CD14-positive monocyte (primary cell): ENCODE measurements at regions not wholly inside any gene's neighbourhood (a gene's known extent, or its start where the extent isn't known, plus 50 kb on each side); places are given as distances from the start of the nearest gene placed in this dataset.

Experiments used
- DNase-seq, 3 donors: peaks; one replicate each; pipeline ENCODE4 v3.0.0-alpha.2; 2011 to 2022
- H2AFZ ChIP-seq: 2 replicates; pipeline ENCODE4 v1.6.0; 2012; ENCODE audit warnings: mild to moderate bottlenecking, low read depth, low read length, inconsistent platforms; ENCODE audit not compliant: insufficient read depth, poor library complexity, severe bottlenecking
- H3K27ac ChIP-seq, 2 donors: 1 replicate in 1 of 2; 2 replicates in 1 of 2; pipeline ENCODE4 v1.5.1; 2012 to 2013; ENCODE audit warnings: low read length in 2 of 2, control low read depth in 1 of 2, inconsistent platforms in 1 of 2, low read depth in 1 of 2, mild to moderate bottlenecking in 1 of 2
- H3K27me3 ChIP-seq, 2 donors: one replicate each; pipeline versions ENCODE4 v1.6.0 to v1.6.1; 2011 to 2013; ENCODE audit warnings: low read length in 2 of 2; ENCODE audit not compliant: control insufficient read depth in 2 of 2, insufficient read depth in 2 of 2
- H3K36me3 ChIP-seq, 2 donors: replicated peaks in 1 of 2; 1 replicate in 1 of 2; 2 replicates in 1 of 2; pipeline versions ENCODE4 v1.5.1 to v1.6.1; 2012 to 2013; ENCODE audit warnings: low read length in 2 of 2, control low read depth in 1 of 2, inconsistent platforms in 1 of 2, mild to moderate bottlenecking in 1 of 2; ENCODE audit not compliant: insufficient read depth in 2 of 2, control insufficient read depth in 1 of 2
- H3K4me1 ChIP-seq, 2 donors: 1 replicate in 1 of 2; 2 replicates in 1 of 2; pipeline versions ENCODE4 v1.5.1 to v1.6.1; 2012 to 2013; ENCODE audit warnings: low read length in 2 of 2, control low read depth in 1 of 2, inconsistent platforms in 1 of 2, mild to moderate bottlenecking in 1 of 2, moderate library complexity in 1 of 2; ENCODE audit not compliant: insufficient read depth in 2 of 2, control insufficient read depth in 1 of 2
- H3K4me2 ChIP-seq: replicated peaks from 2 replicates; pipeline ENCODE3; 2012; ENCODE audit warnings: low read length, moderate library complexity, mild to moderate bottlenecking; ENCODE audit not compliant: poor library complexity, severe bottlenecking; ENCODE audit errors: extremely low read depth
- H3K4me3 ChIP-seq, 3 experiments: fragments of 200-600 bp in 1 of 3; sonication (generic) in 1 of 3; replicated peaks in 1 of 3; 1 replicate in 2 of 3; 2 replicates in 1 of 3; pipeline ENCODE4 v1.5.1; 2011 to 2013; ENCODE audit warnings: low read length in 3 of 3, mild to moderate bottlenecking in 3 of 3, control low read depth in 2 of 3, low read depth in 2 of 3, inconsistent platforms in 1 of 3, moderate library complexity in 1 of 3
- H3K79me2 ChIP-seq: 2 replicates; pipeline ENCODE4 v1.6.0; 2012; ENCODE audit warnings: mild to moderate bottlenecking, control low read depth, inconsistent platforms, low read length, moderate library complexity; ENCODE audit not compliant: insufficient read depth
- H3K9ac ChIP-seq: 2 replicates; pipeline ENCODE4 v1.6.0; 2017; ENCODE audit warnings: low read length, mild to moderate bottlenecking; ENCODE audit not compliant: insufficient read depth, poor library complexity, severe bottlenecking
- H3K9me3 ChIP-seq, 2 donors: replicated peaks in 1 of 2; 1 replicate in 1 of 2; 2 replicates in 1 of 2; pipeline versions ENCODE4 v1.5.1 to v1.6.1; 2012 to 2013; ENCODE audit warnings: low read length in 2 of 2, control low read depth in 1 of 2; ENCODE audit not compliant: control insufficient read depth in 1 of 2, insufficient read depth in 1 of 2
- H4K20me1 ChIP-seq: 2 replicates; pipeline ENCODE4 v1.6.0; 2012; ENCODE audit warnings: mild to moderate bottlenecking, low read length, control low read depth, moderate library complexity; ENCODE audit not compliant: insufficient read depth
- H3K27ac Mint-ChIP-seq, 7 donors: one replicate each; pipeline ENCODE4 v1.8.0; 2020; ENCODE audit warnings: mild to moderate bottlenecking in 7 of 7, mixed read lengths in 7 of 7, moderate library complexity in 6 of 7, inconsistent platforms in 2 of 7
- H3K27me3 Mint-ChIP-seq, 3 donors: one replicate each; pipeline ENCODE4 v1.8.0; 2021 to 2022; ENCODE audit warnings: low read depth in 3 of 3, mild to moderate bottlenecking in 3 of 3, mixed read lengths in 3 of 3, moderate library complexity in 3 of 3, inconsistent platforms in 1 of 3
- H3K36me3 Mint-ChIP-seq, 2 donors: one replicate each; pipeline ENCODE4 v1.8.0; 2020; ENCODE audit warnings: mixed read lengths in 2 of 2, inconsistent platforms in 1 of 2, mild to moderate bottlenecking in 1 of 2
- H3K4me1 Mint-ChIP-seq: one replicate; pipeline ENCODE4 v1.8.0; 2020; ENCODE audit warnings: mild to moderate bottlenecking, mixed read lengths
- H3K4me3 Mint-ChIP-seq, 2 donors: one replicate each; pipeline ENCODE4 v1.8.0; 2020; ENCODE audit warnings: mild to moderate bottlenecking in 2 of 2, mixed read lengths in 2 of 2, moderate library complexity in 1 of 2
- H3K9me3 Mint-ChIP-seq, 7 donors: one replicate each; pipeline ENCODE4 v1.8.0; 2020 to 2022; ENCODE audit warnings: mixed read lengths in 7 of 7, mild to moderate bottlenecking in 6 of 7, moderate library complexity in 6 of 7, inconsistent platforms in 2 of 7
- WGBS: methylation state at CpG from one replicate; pipeline ENCODE4 v1.1.5; 2013; ENCODE audit warnings: missing lambda C conversion rate; ENCODE audit not compliant: insufficient coverage; 5-methylcytosine and 5-hydroxymethylcytosine counted together
- intact Hi-C, 2 donors: fragments of 100-400 bp; cut with micrococcal nuclease; formaldehyde crosslinking; loops; one replicate each; pipeline versions ENCODE4 v1.15.0 to v1.15.1; 2023
- TF ChIP-seq, protein P1 (sequence below): fragments of 200-600 bp; IDR thresholded peaks from one replicate; pipeline ENCODE4 v1.8.0; 2022; ENCODE audit warnings: antibody characterized with exemption, mild to moderate bottlenecking

DNA sequence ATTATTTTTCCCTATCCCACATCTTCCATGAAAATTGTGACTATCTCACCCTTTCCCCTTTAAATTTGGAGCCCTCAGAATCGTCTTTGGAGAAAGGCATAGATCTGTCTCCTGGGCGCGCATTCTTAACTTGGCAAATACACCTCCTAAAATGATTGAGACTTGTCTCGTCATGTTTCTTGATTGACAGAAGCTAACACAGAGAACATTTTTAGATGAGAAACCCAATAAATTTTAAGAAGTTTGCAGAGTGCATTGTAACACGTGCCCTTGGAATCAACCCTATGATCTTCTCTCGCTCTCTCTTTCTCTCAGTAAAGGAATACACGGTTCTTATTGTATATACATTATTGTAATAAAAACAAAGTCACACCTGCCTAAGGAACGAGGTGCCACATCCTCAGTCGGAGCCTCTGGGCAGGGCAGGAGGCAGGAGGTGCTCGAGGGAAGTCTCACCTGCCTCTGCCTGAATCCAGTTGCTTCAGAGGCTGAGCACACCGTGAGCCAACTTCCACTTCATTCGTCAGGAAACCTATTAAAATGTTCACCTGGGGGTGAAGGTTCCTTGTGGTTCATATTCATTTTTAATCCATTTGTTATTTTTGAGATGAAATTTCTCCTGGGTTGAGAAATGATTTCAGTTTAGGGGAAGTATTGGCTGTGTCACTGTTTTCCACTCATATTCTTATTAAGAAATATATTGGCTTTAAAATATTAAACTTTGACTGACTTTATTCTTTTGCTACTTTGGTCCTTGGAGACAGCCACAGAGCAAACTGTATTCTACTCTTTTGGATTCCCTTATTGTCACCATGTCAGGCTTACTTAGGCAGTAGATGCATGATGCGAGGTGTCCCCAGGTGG lies 90.5 kb upstream of the THBS2 start:
- Histone ChIP-seq H3K9me3 (peaks cover 0 to 11% of the 10 kb centered on the region in 2 donors), H3K4me1 (no peaks in the 10 kb centered on the region), H3K9ac (no peak overlapping the region), H3K4me2 (no peak overlapping the region), H3K27me3 (no peaks in the 10 kb centered on the region), H3K27ac (no peak overlapping the region), H2AFZ (no peak overlapping the region), H4K20me1 (no peaks in the 10 kb centered on the region), H3K79me2 (no peaks in the 10 kb centered on the region), H3K4me3 (no peak overlapping the region), H3K36me3 (no peaks in the 10 kb centered on the region)
- Mint-ChIP-seq H3K9me3 (peaks cover 1 to 21% (median 7%) of the 10 kb centered on the region in 7 donors), H3K36me3 (no peaks in the 10 kb centered on the region), H3K27me3 (peaks cover 0 to 3% (median 0%) of the 10 kb centered on the region in 3 donors), H3K4me3 (no peak overlapping the region), H3K4me1 (peaks cover 2% of the 10 kb centered on the region), H3K27ac (no peak overlapping the region)
- intact Hi-C loops: no loop called here
- TF ChIP-seq, protein P1, sequence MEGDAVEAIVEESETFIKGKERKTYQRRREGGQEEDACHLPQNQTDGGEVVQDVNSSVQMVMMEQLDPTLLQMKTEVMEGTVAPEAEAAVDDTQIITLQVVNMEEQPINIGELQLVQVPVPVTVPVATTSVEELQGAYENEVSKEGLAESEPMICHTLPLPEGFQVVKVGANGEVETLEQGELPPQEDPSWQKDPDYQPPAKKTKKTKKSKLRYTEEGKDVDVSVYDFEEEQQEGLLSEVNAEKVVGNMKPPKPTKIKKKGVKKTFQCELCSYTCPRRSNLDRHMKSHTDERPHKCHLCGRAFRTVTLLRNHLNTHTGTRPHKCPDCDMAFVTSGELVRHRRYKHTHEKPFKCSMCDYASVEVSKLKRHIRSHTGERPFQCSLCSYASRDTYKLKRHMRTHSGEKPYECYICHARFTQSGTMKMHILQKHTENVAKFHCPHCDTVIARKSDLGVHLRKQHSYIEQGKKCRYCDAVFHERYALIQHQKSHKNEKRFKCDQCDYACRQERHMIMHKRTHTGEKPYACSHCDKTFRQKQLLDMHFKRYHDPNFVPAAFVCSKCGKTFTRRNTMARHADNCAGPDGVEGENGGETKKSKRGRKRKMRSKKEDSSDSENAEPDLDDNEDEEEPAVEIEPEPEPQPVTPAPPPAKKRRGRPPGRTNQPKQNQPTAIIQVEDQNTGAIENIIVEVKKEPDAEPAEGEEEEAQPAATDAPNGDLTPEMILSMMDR: no peak
- no peak for DNase-seq
- 75% methylated on average over 4 of the region's 13 CpGs for WGBS

DNA sequence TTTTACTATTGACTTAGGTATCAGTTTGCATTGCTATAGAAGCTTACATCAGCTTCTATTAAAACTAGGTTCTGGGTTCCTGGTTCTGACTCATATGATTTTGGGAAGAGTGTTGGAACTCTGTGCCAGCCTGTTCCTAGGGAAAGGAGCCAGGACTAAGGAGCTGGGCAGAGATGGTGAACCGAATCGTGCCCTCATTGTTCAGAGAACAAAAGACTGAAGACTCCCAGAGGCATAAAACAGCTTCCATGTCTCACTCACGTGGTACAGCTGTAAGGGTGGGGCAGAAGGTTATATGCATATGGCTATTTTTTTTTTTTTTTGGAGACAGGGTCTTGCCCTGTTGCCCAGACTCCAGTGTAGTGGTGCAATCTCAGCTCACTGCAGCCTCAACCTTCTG lies 89.1 kb upstream of the THBS2 start:
- H3K27me3 Mint-ChIP-seq: peaks cover 0 to 3% (median 3%) of the 10 kb centered on the region in 3 donors
- H3K4me1 Mint-ChIP-seq: peaks cover 2% of the 10 kb centered on the region
- H3K4me3 Mint-ChIP-seq: no peak overlapping the region
- Histone ChIP-seq H3K27ac (no peak overlapping the region), H4K20me1 (no peaks in the 10 kb centered on the region), H3K4me1 (no peaks in the 10 kb centered on the region), H3K27me3 (no peaks in the 10 kb centered on the region), H3K9ac (no peak overlapping the region), H3K4me3 (no peak overlapping the region), H3K36me3 (no peaks in the 10 kb centered on the region), H3K9me3 (peaks cover 0 to 11% of the 10 kb centered on the region in 2 donors), H3K4me2 (no peak overlapping the region), H3K79me2 (no peaks in the 10 kb centered on the region), H2AFZ (no peak overlapping the region)
- H3K27ac Mint-ChIP-seq: no peak overlapping the region
- 80% methylated on average over 1 of the region's 3 CpGs for WGBS
- H3K36me3 Mint-ChIP-seq: no peaks in the 10 kb centered on the region
- TF ChIP-seq, protein P1: no peak
- DNase-seq: no peak
- H3K9me3 Mint-ChIP-seq: peaks cover 0 to 20% (median 8%) of the 10 kb centered on the region in 7 donors
- intact Hi-C loops: no loop called here
